Fibroblast of pulmonary artery (primary cell): ENCODE measurements at regions not wholly inside any gene's neighbourhood (a gene's known extent, or its start where the extent isn't known, plus 50 kb on each side); places are given as distances from the start of the nearest gene placed in this dataset.

Experiments
- DNase-seq: peaks from one replicate; pipeline ENCODE4 v3.0.0-alpha.2; 2010; ENCODE audit warnings: low read depth
- H3K4me3 ChIP-seq: replicated peaks from 2 replicates; pipeline ENCODE4 v1.5.1; 2011; ENCODE audit warnings: low read depth, mild to moderate bottlenecking, control low read depth, low read length, moderate library complexity
- CTCF ChIP-seq: IDR thresholded peaks from 2 replicates; pipeline ENCODE4 v1.5.1; 2011; ENCODE audit warnings: mild to moderate bottlenecking, control low read depth, low read length, inconsistent platforms; ENCODE audit errors: missing control alignments

GRCh38 chr1:59125676-59126320, 171.1 kb upstream of the FGGY start:
- no peak overlapping the region for H3K4me3 ChIP-seq
- TF ChIP-seq CTCF: no peak
- no peak for DNase-seq

- no peak for DNase-seq
- TF ChIP-seq CTCF: no peak
Observed at GRCh38 chr1:59126366-59126765, 170.5 kb upstream of the FGGY start.

GRCh38 chr1:59128239-59128736, 168.6 kb upstream of the FGGY start:
- peak; percentile 55 for DNase-seq

More at GRCh38 chr1:59126366-59126765, 170.5 kb upstream of the FGGY start:
- H3K4me3 ChIP-seq: no peak overlapping the region

GRCh38 chr1:59128784-59129227, 168.1 kb upstream of the FGGY start:
- H3K4me3 ChIP-seq: no peak overlapping the region
- DNase-seq: peak; percentile 79
- TF ChIP-seq CTCF: no peak

More at GRCh38 chr1:59128239-59128736, 168.6 kb upstream of the FGGY start:
- no peak for TF ChIP-seq CTCF
- no peak overlapping the region for H3K4me3 ChIP-seq

- no peak for DNase-seq
- TF ChIP-seq CTCF: no peak
- no peak overlapping the region for H3K4me3 ChIP-seq
Observed at GRCh38 chr1:59132295-59132694, 164.6 kb upstream of the FGGY start.

GRCh38 chr1:59133997-59134396, 162.9 kb upstream of the FGGY start:
- no peak for TF ChIP-seq CTCF
- no peak overlapping the region for H3K4me3 ChIP-seq
- DNase-seq: no peak

GRCh38 chr1:59135761-59136255, 161.1 kb upstream of the FGGY start:
- no peak for TF ChIP-seq CTCF
- H3K4me3 ChIP-seq: no peak overlapping the region
- DNase-seq: no peak
